GM20000 (cell line): ENCODE measurements at regions not wholly inside any gene's neighbourhood (a gene's known extent, or its start where the extent isn't known, plus 50 kb on each side); places are given as distances from the start of the nearest gene placed in this dataset.

Experiments
- DNase-seq: peaks from one replicate; pipeline ENCODE4 v3.0.0; 2012; ENCODE audit warnings: low spot score
- TF ChIP-seq, protein P1 (sequence below): IDR thresholded peaks from 2 replicates; pipeline ENCODE4 v1.5.1; 2012; ENCODE audit warnings: mild to moderate bottlenecking, control low read depth; ENCODE audit errors: extremely low read depth, missing control alignments

DNA sequence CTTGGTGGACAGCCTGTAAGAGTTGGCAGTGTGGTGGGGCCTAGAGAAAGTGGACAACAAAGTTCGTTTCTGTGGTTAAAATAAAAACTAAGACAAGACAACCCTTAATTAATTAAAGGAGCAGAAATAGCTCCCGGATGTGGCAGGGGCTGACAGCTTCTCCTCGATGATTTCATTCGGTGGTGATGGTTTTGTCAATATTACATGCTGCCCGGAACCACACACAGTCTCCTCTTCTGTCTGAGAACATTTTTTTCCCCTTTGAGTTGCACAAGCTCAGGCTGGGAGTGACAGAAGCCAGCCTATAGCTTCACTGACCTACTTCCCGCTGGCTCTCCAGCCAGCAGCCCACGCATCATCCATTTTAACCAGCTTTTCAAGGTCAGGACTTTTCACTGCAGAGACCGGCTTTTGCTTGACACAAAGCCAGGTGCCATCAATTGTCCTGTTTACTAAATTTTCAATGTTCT, 378.8 kb downstream of the SLC4A3 start:
- TF ChIP-seq, protein P1, sequence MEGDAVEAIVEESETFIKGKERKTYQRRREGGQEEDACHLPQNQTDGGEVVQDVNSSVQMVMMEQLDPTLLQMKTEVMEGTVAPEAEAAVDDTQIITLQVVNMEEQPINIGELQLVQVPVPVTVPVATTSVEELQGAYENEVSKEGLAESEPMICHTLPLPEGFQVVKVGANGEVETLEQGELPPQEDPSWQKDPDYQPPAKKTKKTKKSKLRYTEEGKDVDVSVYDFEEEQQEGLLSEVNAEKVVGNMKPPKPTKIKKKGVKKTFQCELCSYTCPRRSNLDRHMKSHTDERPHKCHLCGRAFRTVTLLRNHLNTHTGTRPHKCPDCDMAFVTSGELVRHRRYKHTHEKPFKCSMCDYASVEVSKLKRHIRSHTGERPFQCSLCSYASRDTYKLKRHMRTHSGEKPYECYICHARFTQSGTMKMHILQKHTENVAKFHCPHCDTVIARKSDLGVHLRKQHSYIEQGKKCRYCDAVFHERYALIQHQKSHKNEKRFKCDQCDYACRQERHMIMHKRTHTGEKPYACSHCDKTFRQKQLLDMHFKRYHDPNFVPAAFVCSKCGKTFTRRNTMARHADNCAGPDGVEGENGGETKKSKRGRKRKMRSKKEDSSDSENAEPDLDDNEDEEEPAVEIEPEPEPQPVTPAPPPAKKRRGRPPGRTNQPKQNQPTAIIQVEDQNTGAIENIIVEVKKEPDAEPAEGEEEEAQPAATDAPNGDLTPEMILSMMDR: no peak
- no peak for DNase-seq

DNA sequence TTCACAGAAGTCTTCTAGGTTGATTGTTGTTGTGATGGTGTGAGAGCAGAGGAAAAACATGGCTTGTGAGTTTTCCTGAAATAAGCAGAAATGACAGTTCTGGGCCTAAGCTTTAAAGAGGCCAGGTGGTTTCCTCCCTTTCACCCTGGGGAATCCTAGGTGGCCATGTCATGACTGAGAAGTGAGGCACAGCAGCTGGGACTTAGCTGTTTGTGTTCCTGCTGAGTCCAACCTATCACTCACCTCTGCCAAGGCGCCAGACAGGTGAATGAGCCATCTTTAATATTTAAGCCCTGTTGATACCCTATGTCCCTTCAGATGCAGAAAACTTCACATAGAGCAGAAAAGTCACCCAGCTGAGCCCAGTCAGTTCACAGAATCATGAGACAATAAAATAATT, 384.4 kb downstream of the SLC4A3 start:
- TF ChIP-seq, protein P1: no peak
- DNase-seq: no peak

DNA sequence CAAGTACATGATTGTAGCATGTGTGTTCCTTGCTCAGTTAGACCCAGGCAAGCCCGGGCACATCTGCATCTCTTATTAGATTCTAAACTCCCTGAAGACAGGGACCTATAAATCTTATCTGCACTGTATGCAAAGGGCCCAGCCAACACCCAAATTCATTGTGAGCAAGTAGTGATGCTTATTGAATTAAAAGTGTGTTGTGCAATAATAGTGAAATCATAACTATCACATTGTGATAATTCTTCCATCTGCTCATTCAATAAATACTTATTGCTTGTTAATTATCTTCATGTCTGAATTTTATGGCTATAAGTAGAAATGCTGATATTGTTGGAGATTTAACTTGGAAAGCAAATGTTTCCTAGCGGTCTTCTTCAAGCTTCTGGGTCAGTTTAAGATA, 387.5 kb downstream of the SLC4A3 start:
- TF ChIP-seq, protein P1: no peak

DNA sequence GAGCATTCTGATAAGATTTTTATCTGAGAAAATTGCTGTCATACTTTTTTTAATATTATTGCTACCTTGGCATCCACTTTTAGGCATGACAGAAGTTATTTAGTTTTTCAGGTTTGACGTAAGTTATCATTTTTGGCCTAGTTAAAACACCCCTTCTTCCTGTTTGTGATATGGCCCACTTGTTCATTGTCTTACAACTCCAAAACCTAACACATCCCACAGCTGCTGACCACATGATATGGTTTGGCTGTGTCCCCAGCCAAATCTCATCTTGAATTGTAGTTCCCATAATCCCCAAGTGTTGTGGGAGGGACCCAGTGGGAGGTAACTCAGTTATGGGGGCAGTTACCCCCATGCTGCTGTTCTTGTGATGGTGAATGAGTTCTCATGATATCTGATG, 388.1 kb downstream of the SLC4A3 start:
- TF ChIP-seq, protein P1: no peak

More for the DNA sequence above, 387.5 kb downstream of the SLC4A3 start:
- DNase-seq: no peak

DNA sequence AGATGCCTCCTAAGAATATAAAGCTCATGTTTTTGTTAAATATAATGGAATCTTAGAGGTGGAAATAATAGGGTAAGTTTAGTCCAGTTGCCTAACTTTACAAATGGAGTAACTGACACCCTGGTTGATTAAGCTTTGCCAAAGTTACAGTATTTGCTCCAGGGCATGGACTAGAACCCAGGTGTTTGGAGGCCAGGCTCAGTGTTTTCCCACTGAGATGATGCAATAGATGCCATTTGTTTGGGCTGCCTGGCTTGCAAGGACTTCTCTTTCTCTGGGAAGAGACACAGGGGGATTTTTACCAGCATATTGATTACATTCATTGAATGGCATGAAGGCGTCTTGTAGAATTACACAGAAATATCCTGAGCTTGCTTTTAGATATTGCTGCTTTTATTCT, 397.8 kb downstream of the SLC4A3 start:
- no peak for DNase-seq
- TF ChIP-seq, protein P1: no peak

More for the DNA sequence above, 388.1 kb downstream of the SLC4A3 start:
- DNase-seq: no peak

DNA sequence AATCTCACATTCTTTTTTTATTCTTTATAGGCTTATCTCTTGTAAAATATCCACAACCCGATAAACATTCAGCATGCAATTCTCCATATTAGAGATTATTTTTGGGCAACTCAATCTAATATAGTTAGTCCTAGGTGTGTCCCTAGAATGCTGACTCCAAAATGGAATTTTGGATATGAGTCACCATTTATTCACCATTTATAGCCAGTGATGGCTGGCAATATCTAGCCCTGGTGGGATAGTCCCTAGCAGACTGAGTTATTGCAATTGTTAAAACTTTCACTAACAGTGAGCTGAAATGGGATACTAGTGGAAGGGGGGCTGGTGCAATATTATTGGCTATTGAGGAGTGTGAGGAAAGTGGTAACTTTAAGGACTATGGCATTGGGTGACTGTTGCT, 401.6 kb downstream of the SLC4A3 start:
- no peak for DNase-seq
- TF ChIP-seq, protein P1: no peak

DNA sequence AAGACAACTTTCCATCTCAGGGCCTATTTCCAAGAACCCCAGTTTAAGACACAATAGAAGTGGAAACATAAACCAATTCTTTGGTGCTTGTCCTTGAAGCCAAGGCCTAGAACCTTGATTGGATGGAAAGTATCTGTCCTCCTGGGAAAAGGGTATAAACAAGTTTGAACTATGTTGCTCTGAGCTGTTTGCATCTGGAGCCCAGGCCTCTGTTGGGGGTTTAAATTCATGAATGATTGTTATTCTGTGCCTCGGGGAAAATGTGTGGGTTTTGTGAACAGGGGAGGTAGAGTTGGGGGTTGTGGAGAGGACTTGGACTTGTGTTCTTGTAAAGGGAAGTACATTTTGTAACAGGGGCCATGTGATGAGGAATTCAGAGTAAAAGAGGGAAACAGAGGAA, 406.1 kb downstream of the SLC4A3 start:
- no peak for DNase-seq

More for the DNA sequence above, 406.1 kb downstream of the SLC4A3 start:
- TF ChIP-seq, protein P1: no peak
